HepG2 (cell line): ENCODE measurements at regions not wholly inside any gene's neighbourhood (a gene's known extent, or its start where the extent isn't known, plus 50 kb on each side); places are given as distances from the start of the nearest gene placed in this dataset.

Experiments used
- RORA ChIP-seq: sonication (generic); formaldehyde crosslinking; IDR thresholded peaks from 2 replicates; pipeline ENCODE4 v1.5.0; 2020; ENCODE audit warnings: mild to moderate bottlenecking, missing genetic modification reagents, moderate library complexity
- SMARCE1 ChIP-seq: fragments of 450-650 bp; IDR thresholded peaks from 2 replicates; pipeline ENCODE4 v1.6.1; 2017; ENCODE audit warnings: borderline replicate concordance
- SPEN ChIP-seq: sonication (generic); formaldehyde crosslinking; IDR thresholded peaks from 2 replicates; pipeline ENCODE4 v1.5.1; 2020; ENCODE audit warnings: low read depth, mild to moderate bottlenecking, missing genetic modification reagents
- ZNF317 ChIP-seq: sonication (generic); formaldehyde crosslinking; IDR thresholded peaks from 2 replicates; pipeline ENCODE4 v1.5.0; 2020; ENCODE audit warnings: mild to moderate bottlenecking, missing genetic modification reagents
- ZNF431 ChIP-seq: sonication (generic); formaldehyde crosslinking; IDR thresholded peaks from 2 replicates; pipeline ENCODE4 v1.9.0; 2022; ENCODE audit warnings: missing genetic modification reagents, low read depth, mild to moderate bottlenecking, borderline replicate concordance
- TF ChIP-seq, protein P1 (sequence below): sonication (generic); formaldehyde crosslinking; IDR thresholded peaks from 2 replicates; pipeline ENCODE4 v1.9.0; 2021; ENCODE audit warnings: missing genetic modification reagents, borderline replicate concordance
- TF ChIP-seq, protein P2 (sequence below): IDR thresholded peaks from 2 replicates; pipeline ENCODE4 v1.6.1; 2012; ENCODE audit warnings: low read depth, low read length, improper control_type of control experiment
- TF ChIP-seq, protein P3 (sequence below): sonication (generic); formaldehyde crosslinking; IDR thresholded peaks from 2 replicates; pipeline ENCODE4 v1.5.0; 2020; ENCODE audit warnings: mild to moderate bottlenecking, missing genetic modification reagents, borderline replicate concordance

DNA sequence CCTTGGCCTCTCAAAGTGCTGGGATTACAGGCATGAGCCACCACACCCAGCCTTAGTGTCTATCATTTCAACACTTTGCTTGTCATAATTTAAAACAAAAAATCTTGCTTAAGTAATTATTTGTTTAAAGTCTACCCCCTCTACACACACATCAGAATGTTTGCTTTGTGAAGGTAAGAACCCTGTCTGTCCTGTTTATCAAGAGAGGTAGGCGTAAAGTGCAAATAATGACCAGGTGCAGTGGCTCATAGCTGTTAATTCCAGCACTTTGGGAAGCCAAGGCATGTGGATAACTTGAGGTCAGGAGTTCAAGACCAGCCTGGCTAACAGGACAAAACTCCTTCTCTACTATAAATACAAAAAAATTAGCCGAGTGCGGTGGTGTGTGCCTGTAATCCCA lies 326.7 kb upstream of the CLNK start (continued):
- TF ChIP-seq, protein P1, sequence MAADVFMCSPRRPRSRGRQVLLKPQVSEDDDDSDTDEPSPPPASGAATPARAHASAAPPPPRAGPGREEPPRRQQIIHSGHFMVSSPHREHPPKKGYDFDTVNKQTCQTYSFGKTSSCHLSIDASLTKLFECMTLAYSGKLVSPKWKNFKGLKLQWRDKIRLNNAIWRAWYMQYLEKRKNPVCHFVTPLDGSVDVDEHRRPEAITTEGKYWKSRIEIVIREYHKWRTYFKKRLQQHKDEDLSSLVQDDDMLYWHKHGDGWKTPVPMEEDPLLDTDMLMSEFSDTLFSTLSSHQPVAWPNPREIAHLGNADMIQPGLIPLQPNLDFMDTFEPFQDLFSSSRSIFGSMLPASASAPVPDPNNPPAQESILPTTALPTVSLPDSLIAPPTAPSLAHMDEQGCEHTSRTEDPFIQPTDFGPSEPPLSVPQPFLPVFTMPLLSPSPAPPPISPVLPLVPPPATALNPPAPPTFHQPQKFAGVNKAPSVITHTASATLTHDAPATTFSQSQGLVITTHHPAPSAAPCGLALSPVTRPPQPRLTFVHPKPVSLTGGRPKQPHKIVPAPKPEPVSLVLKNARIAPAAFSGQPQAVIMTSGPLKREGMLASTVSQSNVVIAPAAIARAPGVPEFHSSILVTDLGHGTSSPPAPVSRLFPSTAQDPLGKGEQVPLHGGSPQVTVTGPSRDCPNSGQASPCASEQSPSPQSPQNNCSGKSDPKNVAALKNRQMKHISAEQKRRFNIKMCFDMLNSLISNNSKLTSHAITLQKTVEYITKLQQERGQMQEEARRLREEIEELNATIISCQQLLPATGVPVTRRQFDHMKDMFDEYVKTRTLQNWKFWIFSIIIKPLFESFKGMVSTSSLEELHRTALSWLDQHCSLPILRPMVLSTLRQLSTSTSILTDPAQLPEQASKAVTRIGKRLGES: no peak
- TF ChIP-seq ZNF431 (CRISPR knock-in tag) (no peak), SMARCE1 (no peak), ZNF317 (CRISPR knock-in tag) (no peak), SPEN (no peak), RORA (CRISPR knock-in tag) (no peak)
- TF ChIP-seq, protein P2, sequence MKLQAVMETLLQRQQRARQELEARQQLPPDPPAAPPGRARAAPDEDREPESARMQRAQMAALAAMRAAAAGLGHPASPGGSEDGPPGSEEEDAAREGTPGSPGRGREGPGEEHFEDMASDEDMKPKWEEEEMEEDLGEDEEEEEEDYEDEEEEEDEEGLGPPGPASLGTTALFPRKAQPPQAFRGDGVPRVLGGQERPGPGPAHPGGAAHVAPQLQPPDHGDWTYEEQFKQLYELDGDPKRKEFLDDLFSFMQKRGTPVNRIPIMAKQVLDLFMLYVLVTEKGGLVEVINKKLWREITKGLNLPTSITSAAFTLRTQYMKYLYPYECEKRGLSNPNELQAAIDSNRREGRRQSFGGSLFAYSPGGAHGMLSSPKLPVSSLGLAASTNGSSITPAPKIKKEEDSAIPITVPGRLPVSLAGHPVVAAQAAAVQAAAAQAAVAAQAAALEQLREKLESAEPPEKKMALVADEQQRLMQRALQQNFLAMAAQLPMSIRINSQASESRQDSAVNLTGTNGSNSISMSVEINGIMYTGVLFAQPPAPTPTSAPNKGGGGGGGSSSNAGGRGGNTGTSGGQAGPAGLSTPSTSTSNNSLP: no peak
- TF ChIP-seq, protein P3, sequence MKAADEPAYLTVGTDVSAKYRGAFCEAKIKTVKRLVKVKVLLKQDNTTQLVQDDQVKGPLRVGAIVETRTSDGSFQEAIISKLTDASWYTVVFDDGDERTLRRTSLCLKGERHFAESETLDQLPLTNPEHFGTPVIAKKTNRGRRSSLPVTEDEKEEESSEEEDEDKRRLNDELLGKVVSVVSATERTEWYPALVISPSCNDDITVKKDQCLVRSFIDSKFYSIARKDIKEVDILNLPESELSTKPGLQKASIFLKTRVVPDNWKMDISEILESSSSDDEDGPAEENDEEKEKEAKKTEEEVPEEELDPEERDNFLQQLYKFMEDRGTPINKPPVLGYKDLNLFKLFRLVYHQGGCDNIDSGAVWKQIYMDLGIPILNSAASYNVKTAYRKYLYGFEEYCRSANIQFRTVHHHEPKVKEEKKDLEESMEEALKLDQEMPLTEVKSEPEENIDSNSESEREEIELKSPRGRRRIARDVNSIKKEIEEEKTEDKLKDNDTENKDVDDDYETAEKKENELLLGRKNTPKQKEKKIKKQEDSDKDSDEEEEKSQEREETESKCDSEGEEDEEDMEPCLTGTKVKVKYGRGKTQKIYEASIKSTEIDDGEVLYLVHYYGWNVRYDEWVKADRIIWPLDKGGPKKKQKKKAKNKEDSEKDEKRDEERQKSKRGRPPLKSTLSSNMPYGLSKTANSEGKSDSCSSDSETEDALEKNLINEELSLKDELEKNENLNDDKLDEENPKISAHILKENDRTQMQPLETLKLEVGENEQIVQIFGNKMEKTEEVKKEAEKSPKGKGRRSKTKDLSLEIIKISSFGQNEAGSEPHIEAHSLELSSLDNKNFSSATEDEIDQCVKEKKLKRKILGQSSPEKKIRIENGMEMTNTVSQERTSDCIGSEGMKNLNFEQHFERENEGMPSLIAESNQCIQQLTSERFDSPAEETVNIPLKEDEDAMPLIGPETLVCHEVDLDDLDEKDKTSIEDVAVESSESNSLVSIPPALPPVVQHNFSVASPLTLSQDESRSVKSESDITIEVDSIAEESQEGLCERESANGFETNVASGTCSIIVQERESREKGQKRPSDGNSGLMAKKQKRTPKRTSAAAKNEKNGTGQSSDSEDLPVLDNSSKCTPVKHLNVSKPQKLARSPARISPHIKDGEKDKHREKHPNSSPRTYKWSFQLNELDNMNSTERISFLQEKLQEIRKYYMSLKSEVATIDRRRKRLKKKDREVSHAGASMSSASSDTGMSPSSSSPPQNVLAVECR (CRISPR knock-in tag): no peak
